ENCODE measurements at regions not wholly inside any gene's neighbourhood (a gene's known extent, or its start where the extent isn't known, plus 50 kb on each side); places are given as distances from the start of the nearest gene placed in this dataset.

- TF ChIP-seq E2F4 (CRISPR knock-in tag; IDR thresholded peaks at IDR 0.05; ENCODE audit: borderline replicate concordance, low read depth) (no peak), ELF4 (CRISPR knock-in tag; IDR thresholded peaks at IDR 0.05; ENCODE audit: low read depth) (no peak), ZNF416 (CRISPR knock-in tag; IDR thresholded peaks at IDR 0.05) (no peak), RELA (CRISPR knock-in tag; IDR thresholded peaks at IDR 0.05; ENCODE audit: borderline replicate concordance) (no peak)
Observed at GRCh38 chr7:131038153-131038552, 289.5 kb upstream of the MKLN1 start (continued).

GRCh38 chr7:131039355-131039762, 288.3 kb upstream of the MKLN1 start:
- Mint-ChIP-seq H3K27me3 (ENCODE audit: low read depth) (no peaks in the 10 kb centered on the region), H3K27ac (no peak overlapping the region), H3K4me3 (no peak overlapping the region), H3K4me1 (peaks cover 25% of the 10 kb centered on the region), H3K9me3 (no peaks in the 10 kb centered on the region), H3K36me3 (no peaks in the 10 kb centered on the region)
- ATAC-seq (no peak), DNase-seq (ENCODE audit: low spot score) (no peak)
- POLR2A ChIA-PET: interaction anchor here (0.6 kb wide), 1 partner anchor 59 kb away, joined by 3 read pairs; no protein-coding TSS in a partner anchor
- TF ChIP-seq ZNF317 (CRISPR knock-in tag; IDR thresholded peaks at IDR 0.05; ENCODE audit: borderline replicate concordance, low read depth) (no peak), ATF1 (CRISPR knock-in tag; IDR thresholded peaks at IDR 0.05) (no peak), E2F5 (CRISPR knock-in tag; IDR thresholded peaks at IDR 0.05) (no peak), ZNF671 (CRISPR knock-in tag; IDR thresholded peaks at IDR 0.05) (no peak), ETV6 (CRISPR knock-in tag; IDR thresholded peaks at IDR 0.05) (no peak), JUN (CRISPR knock-in tag; IDR thresholded peaks at IDR 0.05) (no peak), TP53 (CRISPR knock-in tag; IDR thresholded peaks at IDR 0.05) (no peak), FOXJ3 (CRISPR knock-in tag; IDR thresholded peaks at IDR 0.05; ENCODE audit: borderline replicate concordance) (no peak)
- CTCF ChIA-PET: interaction anchor here (0.5 to 3.3 kb wide), 10 partner anchors 11 to 252 kb away, joined by 3 to 51 read pairs (median 4); no protein-coding TSS in a partner anchor

GRCh38 chr7:131039836-131040235, 287.8 kb upstream of the MKLN1 start:
- no peaks in the 10 kb centered on the region for H3K36me3 Mint-ChIP-seq
- no peaks in the 10 kb centered on the region for H3K9me3 Mint-ChIP-seq
- DNase-seq (ENCODE audit: low spot score) (no peak), ATAC-seq (no peak)
- H3K27ac Mint-ChIP-seq: no peak overlapping the region
- no peak overlapping the region for H3K4me3 Mint-ChIP-seq
- ChIA-PET CTCF (interaction anchor here (0.6 to 3.3 kb wide), 18 partner anchors 12 to 307 kb away, joined by 3 to 51 read pairs (median 4); no protein-coding TSS in a partner anchor), POLR2A (interaction anchor here (0.6 kb wide), 1 partner anchor 60 kb away, joined by 3 read pairs; no protein-coding TSS in a partner anchor)
- peaks cover 25% of the 10 kb centered on the region for H3K4me1 Mint-ChIP-seq
- TF ChIP-seq ZNF263 (CRISPR knock-in tag; IDR thresholded peaks at IDR 0.05; ENCODE audit: low read depth) (no peak), CTCF (IDR thresholded peaks at IDR 0.05) (no peak), CDX4 (CRISPR knock-in tag; IDR thresholded peaks at IDR 0.05; ENCODE audit: borderline replicate concordance) (no peak), SMAD3 (CRISPR knock-in tag; IDR thresholded peaks at IDR 0.05; ENCODE audit: borderline replicate concordance) (no peak), ZNF671 (CRISPR knock-in tag; IDR thresholded peaks at IDR 0.05) (no peak), CREB1 (CRISPR knock-in tag; IDR thresholded peaks at IDR 0.05) (no peak), ZNF317 (CRISPR knock-in tag; IDR thresholded peaks at IDR 0.05; ENCODE audit: borderline replicate concordance, low read depth) (no peak), ERG (CRISPR knock-in tag; IDR thresholded peaks at IDR 0.05) (no peak), NFYB (CRISPR knock-in tag; conservative IDR thresholded peaks at IDR 0.05; ENCODE audit: low read depth) (no peak), ARID4B (CRISPR knock-in tag; IDR thresholded peaks at IDR 0.05; ENCODE audit: borderline replicate concordance) (no peak), ZNF219 (CRISPR knock-in tag; IDR thresholded peaks at IDR 0.05; ENCODE audit: borderline replicate concordance) (no peak)
- H3K27me3 Mint-ChIP-seq (ENCODE audit: low read depth): no peaks in the 10 kb centered on the region

Data from WTC11 (cell line).